22Rv1 (cell line): ENCODE measurements at regions not wholly inside any gene's neighbourhood (a gene's known extent, or its start where the extent isn't known, plus 50 kb on each side); places are given as distances from the start of the nearest gene placed in this dataset.

Source experiments
- CTCF ChIP-seq: fragments of 450-650 bp; IDR thresholded peaks from 2 replicates; pipeline ENCODE4 v1.5.1; 2017; ENCODE audit warnings: mild to moderate bottlenecking
- ZFX ChIP-seq: fragments of 450-650 bp; IDR thresholded peaks from 2 replicates; pipeline ENCODE4 v1.6.1; 2017; ENCODE audit warnings: antibody characterized with exemption, borderline replicate concordance

GRCh38 chr17:31597646-31598398, 206.3 kb downstream of the RAB11FIP4 start:
- TF ChIP-seq CTCF (no peak), ZFX (no peak)
